Right lobe of liver (tissue), 6 donors: ENCODE measurements at regions not wholly inside any gene's neighbourhood (a gene's known extent, or its start where the extent isn't known, plus 50 kb on each side); places are given as distances from the start of the nearest gene placed in this dataset.

Source experiments
- ATAC-seq, 4 donors: fragments of 200-7000 bp; cut with Tn5 transposase; one replicate each; pipeline ENCODE4 v1.9.1; 2020; ENCODE audit warnings: mild to moderate bottlenecking in 4 of 4, moderate library complexity in 4 of 4
- DNase-seq, 3 donors: peaks; one replicate each; pipeline ENCODE4 v3.0.0-alpha.2; 2020
- H3K27ac ChIP-seq, 3 donors: fragments of 200-600 bp; one replicate each; pipeline ENCODE4 v1.8.0; 2022
- H3K27me3 ChIP-seq, 2 donors: fragments of 200-600 bp; one replicate each; pipeline ENCODE4 v1.8.0; 2022
- H3K36me3 ChIP-seq, 4 donors: fragments of 200-600 bp; sonication (generic) in 1 of 4; one replicate each; pipeline versions ENCODE4 v1.5.1 to v1.8.0; 2017 to 2022; ENCODE audit warnings: control low read depth in 1 of 4
- H3K4me1 ChIP-seq, 4 donors: fragments of 200-600 bp; sonication (generic) in 1 of 4; one replicate each; pipeline versions ENCODE4 v1.5.1 to v1.8.0; 2017 to 2022; ENCODE audit warnings: control low read depth in 1 of 4
- H3K4me3 ChIP-seq, 3 donors: fragments of 200-600 bp; one replicate each; pipeline ENCODE4 v1.8.0; 2022
- H3K9me3 ChIP-seq, 4 donors: fragments of 200-600 bp; sonication (generic) in 1 of 4; one replicate each; pipeline versions ENCODE4 v1.5.1 to v1.8.0; 2017 to 2022; ENCODE audit warnings: control low read depth in 1 of 4
- CTCF ChIP-seq, 4 donors: fragments of 200-600 bp in 3 of 4; fragments of 450-650 bp in 1 of 4; IDR thresholded peaks; one replicate each; pipeline versions ENCODE4 v1.5.1 to v1.8.0; 2016 to 2022; ENCODE audit warnings: antibody characterized with exemption in 4 of 4, mild to moderate bottlenecking in 2 of 4
- POLR2A ChIP-seq: fragments of 450-650 bp; IDR thresholded peaks from one replicate; pipeline ENCODE4 v1.6.1; 2017; ENCODE audit warnings: antibody characterized with exemption, mild to moderate bottlenecking
- WGBS: methylation state at CpG from one replicate; pipeline ENCODE4 v1.1.6; 2018; ENCODE audit warnings: low coverage, low lambda C conversion rate; ENCODE audit not compliant: insufficient coverage; ENCODE audit errors: missing lambda C conversion rate; 5-methylcytosine and 5-hydroxymethylcytosine counted together
- intact Hi-C, 2 donors: fragments of 100-400 bp; cut with DNase I; formaldehyde crosslinking; loops; one replicate each; pipeline versions ENCODE4 v1.11.2 to v1.14.1; 2022
- donor health status: DM: no; HTN: yes; CAD: no.
- donor health status: DM: no; HTN: no; CAD: no.
- donor health status: DM: no; HTN: no; CAD: no.
- donor health status: DM: no; HTN: yes; CAD: no.
- donor health status: DM: no; HTN: yes; CAD: no.

GRCh38 chr2:183522489-183523266 lies 398.4 kb downstream of the NUP35 start:
- Histone ChIP-seq H3K27ac (no peak overlapping the region), H3K4me3 (no peak overlapping the region), H3K4me1 (no peaks in the 10 kb centered on the region), H3K36me3 (no peaks in the 10 kb centered on the region), H3K9me3 (no peaks in the 10 kb centered on the region), H3K27me3 (no peaks in the 10 kb centered on the region)
- WGBS = 21% methylated on average over 2 of the region's 2 CpGs
- TF ChIP-seq POLR2A (no peak), CTCF (IDR thresholded peaks at IDR 0.05) (no peak)
- DNase-seq (no peak), ATAC-seq (no peak)
- intact Hi-C loops = no loop called here

GRCh38 chr2:183530333-183530901 lies 406.2 kb downstream of the NUP35 start:
- no peak overlapping the region for H3K4me3 ChIP-seq
- no peaks in the 10 kb centered on the region for H3K9me3 ChIP-seq
- 35% methylated on average over 5 of the region's 5 CpGs for WGBS
- no peaks in the 10 kb centered on the region for H3K4me1 ChIP-seq
- no peak for TF ChIP-seq POLR2A
- no peak for TF ChIP-seq CTCF (IDR thresholded peaks at IDR 0.05)
- H3K27ac ChIP-seq = no peak overlapping the region
- intact Hi-C loops = no loop called here
- DNase-seq = no peak
- no peaks in the 10 kb centered on the region for H3K36me3 ChIP-seq
- H3K27me3 ChIP-seq = no peaks in the 10 kb centered on the region
- no peak for ATAC-seq

GRCh38 chr2:183532514-183532913 lies 408.3 kb downstream of the NUP35 start:
- no peak for TF ChIP-seq POLR2A
- TF ChIP-seq CTCF (IDR thresholded peaks at IDR 0.05) = no peak
- 34% methylated on average over 3 of the region's 3 CpGs for WGBS
- intact Hi-C loops = no loop called here
- no peak overlapping the region for H3K4me3 ChIP-seq
- no peaks in the 10 kb centered on the region for H3K4me1 ChIP-seq
- H3K36me3 ChIP-seq = no peaks in the 10 kb centered on the region
- H3K9me3 ChIP-seq = no peaks in the 10 kb centered on the region
- H3K27me3 ChIP-seq = no peaks in the 10 kb centered on the region
- ATAC-seq (no peak), DNase-seq (no peak)
- no peak overlapping the region for H3K27ac ChIP-seq

- H3K9me3 ChIP-seq = no peaks in the 10 kb centered on the region
- no peak overlapping the region for H3K4me3 ChIP-seq
- no peaks in the 10 kb centered on the region for H3K4me1 ChIP-seq
- TF ChIP-seq POLR2A (no peak), CTCF (IDR thresholded peaks at IDR 0.05) (no peak)
- H3K27ac ChIP-seq = no peak overlapping the region
- no peak for DNase-seq
- H3K27me3 ChIP-seq = no peaks in the 10 kb centered on the region
- no peaks in the 10 kb centered on the region for H3K36me3 ChIP-seq
- 12% methylated on average over 2 of the region's 2 CpGs for WGBS
- intact Hi-C loops = no loop called here
- ATAC-seq = no peak
Observed at GRCh38 chr2:183533021-183533420, 408.8 kb downstream of the NUP35 start.
